GM19351 (cell line): ENCODE measurements at regions not wholly inside any gene's neighbourhood (a gene's known extent, or its start where the extent isn't known, plus 50 kb on each side); places are given as distances from the start of the nearest gene placed in this dataset.

ENCODE experiments used
- ATAC-seq: cut with Tn5 transposase; IDR thresholded peaks from one replicate; pipeline ENCODE4 v1.9.1; 2021; ENCODE audit warnings: mild to moderate bottlenecking, moderate library complexity; ENCODE audit not compliant: unreplicated experiment

- no peak for ATAC-seq
Observed at GRCh38 chr5:103355579-103355978, 97.0 kb downstream of the MACIR start.

GRCh38 chr5:103354446-103354845 is 95.9 kb downstream of the MACIR start:
- ATAC-seq = no peak

GRCh38 chr5:103353581-103353980 is 95.0 kb downstream of the MACIR start:
- ATAC-seq = no peak

GRCh38 chr5:103347716-103348423 is 89.3 kb downstream of the MACIR start:
- ATAC-seq = no peak

GRCh38 chr5:103346162-103346748 is 87.7 kb downstream of the MACIR start:
- ATAC-seq = no peak

- no peak for ATAC-seq
Observed at GRCh38 chr5:103345461-103345860, 86.9 kb downstream of the MACIR start.

- ATAC-seq = peak; percentile 99
Observed at GRCh38 chr5:103340717-103341388, 82.3 kb downstream of the MACIR start.

GRCh38 chr5:103340132-103340531 is 81.6 kb downstream of the MACIR start:
- no peak for ATAC-seq

- ATAC-seq = no peak
Observed at GRCh38 chr5:103336941-103337340, 78.4 kb downstream of the MACIR start.

GRCh38 chr5:103333376-103333775 is 74.8 kb downstream of the MACIR start:
- no peak for ATAC-seq

GRCh38 chr5:103330875-103331274 is 72.3 kb downstream of the MACIR start:
- no peak for ATAC-seq
